HG02852 (cell line): ENCODE measurements at regions not wholly inside any gene's neighbourhood (a gene's known extent, or its start where the extent isn't known, plus 50 kb on each side); places are given as distances from the start of the nearest gene placed in this dataset.

Source experiments
- ATAC-seq: cut with Tn5 transposase; IDR thresholded peaks from one replicate; pipeline ENCODE4 v1.9.1; 2021; ENCODE audit warnings: mild to moderate bottlenecking, moderate library complexity; ENCODE audit not compliant: unreplicated experiment

GRCh38 chr15:69902414-69903062 lies 195.2 kb downstream of the TLE3 start:
- ATAC-seq = no peak

DNA sequence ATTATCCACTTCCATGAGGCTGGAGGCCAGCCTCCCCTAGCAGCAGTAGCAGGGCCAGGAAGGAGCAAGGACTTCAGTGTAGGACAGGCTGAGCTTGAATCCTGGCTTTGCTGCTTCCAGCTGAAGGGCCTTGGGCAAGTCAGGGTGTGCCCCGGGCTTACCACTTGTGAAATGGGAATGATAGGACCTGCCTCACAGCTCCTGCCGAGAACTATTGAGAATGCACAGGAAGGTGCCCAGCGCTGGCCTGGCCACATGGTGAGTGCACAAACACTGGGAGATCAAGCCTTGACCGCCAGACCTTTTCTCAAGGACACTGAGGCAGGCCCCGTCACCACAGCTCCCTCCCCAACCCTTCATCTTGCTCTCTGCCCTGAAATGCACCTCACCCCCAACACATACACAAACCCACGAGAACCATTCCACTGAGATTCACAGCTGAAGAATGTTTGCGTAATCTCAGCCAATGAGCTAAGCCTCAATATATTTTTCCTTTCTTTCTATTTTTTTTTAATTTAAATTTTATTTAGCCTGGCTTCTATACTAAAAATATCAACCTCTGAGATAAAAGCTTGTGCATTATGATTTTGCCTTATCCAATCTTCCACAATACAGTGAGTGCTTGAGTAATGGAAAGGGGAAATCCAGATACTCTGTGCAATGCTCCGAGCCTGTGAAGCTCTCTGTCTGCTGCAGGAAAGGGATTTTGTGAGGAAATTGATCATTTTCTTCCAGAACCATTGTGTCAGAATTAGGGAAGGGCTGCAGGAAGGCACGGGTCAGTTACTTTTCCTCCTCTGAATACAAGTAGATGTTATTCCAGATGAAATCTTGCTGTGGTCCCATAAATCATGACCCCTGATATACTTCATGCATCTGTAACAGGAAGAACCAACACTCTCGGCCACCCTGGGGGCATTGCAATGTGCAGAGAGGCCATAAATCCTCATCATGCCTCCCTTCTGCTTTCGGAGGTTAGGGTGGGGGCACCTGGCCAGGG lies 193.9 kb downstream of the TLE3 start:
- no peak for ATAC-seq

DNA sequence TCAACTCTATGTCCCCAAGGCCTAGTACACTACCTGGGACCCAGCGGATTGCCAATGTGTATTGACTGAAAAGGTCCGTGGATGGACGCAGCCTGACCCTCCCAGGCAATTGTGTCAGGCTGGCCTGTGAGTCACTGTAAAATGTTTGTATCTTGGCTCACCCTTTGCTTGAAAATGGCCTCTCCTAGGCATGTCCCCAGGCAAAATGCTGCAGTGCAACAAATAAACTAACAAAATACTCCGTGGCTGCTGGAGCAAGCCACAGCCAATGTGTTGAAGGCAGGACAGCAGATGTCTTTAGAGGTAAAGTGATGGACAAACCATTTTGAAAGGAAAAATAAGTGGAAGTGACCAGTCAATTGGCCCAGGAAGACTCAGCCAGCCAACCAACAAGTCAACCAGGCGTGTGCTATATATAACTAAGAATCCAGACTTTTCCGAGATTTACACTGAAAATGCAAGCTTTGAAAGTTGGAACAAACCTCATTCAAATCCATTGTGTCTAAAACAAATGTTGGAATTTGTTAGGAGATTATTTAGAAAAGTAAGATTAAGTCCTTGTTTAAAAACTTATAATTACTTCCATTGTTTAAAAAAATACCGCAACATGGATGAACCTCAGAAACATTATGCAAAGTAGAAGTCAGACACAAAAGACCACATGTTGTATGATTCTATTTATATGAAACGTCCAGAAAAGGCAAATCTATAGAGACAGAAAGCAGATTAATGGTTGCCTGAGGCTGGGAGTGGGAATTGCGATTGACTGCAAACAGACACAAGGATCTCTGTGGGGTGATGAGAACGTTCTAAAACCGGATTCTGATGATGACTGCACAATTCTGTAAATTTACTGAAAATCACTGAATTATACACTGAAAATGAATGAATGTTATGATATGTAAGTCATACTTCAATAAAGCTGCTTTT lies 191.2 kb downstream of the TLE3 start:
- no peak for ATAC-seq

GRCh38 chr15:69908060-69908459 lies 189.7 kb downstream of the TLE3 start:
- ATAC-seq = no peak

DNA sequence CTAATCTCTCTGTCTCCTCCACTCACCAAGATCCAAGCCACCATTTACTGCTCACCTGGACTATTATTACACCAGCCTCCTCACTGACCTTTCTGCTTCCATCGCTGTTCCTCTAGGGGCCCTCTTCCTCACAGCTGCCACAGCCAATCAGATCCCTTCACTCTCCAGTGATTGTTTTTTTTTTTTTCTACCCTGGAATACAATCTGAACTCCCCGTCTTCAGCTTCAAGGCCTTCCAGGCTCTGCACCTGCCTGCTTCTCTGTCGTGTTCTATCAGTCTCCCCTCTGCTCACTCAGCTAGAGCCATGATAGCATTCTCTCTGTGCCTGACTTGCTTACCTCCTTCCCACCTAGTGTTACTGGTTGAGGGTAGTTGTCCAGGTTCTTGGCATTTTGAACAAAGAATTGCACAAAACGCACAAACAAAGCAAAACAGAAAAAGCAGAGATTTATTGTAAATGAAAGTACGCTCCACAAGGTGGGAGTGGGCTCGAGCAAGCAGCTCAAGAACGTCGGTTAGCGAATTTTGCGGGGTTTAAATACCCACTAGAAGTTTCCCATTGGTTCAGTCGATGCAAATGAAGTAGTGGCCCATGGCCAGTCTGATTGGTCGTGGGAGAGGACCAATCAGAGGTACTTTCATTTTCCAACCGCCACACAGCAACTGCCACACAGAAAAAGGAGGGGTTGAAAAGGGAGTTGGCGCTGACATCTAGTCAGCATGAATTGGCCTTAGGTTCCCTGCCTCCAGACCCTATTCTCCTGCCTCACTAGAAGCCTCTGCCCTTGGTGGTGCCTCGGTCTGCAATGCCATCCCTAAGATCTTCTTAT lies 188.9 kb downstream of the TLE3 start:
- ATAC-seq = no peak

GRCh38 chr15:69909719-69910444 lies 187.8 kb downstream of the TLE3 start:
- ATAC-seq = no peak

DNA sequence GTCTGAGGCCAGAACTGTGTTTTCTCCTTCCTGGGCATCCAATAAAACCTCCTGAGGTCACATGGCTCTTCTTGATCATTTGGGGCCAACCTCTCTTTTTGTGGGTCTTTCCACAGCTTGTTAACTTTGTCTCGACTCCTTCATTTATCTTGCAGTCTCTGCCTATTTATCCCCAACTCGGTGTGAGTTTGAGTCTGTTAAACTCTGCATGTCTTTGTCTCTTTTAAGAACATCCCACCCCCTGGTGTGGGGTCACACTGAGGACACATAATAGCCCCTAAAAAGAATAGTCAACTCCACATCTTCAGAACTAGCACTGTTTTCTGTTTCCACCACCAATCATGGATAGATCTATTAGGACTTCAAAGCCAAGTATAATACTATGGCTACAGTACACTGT lies 187.2 kb downstream of the TLE3 start:
- no peak for ATAC-seq

GRCh38 chr15:69912116-69912515 lies 185.6 kb downstream of the TLE3 start:
- no peak for ATAC-seq

DNA sequence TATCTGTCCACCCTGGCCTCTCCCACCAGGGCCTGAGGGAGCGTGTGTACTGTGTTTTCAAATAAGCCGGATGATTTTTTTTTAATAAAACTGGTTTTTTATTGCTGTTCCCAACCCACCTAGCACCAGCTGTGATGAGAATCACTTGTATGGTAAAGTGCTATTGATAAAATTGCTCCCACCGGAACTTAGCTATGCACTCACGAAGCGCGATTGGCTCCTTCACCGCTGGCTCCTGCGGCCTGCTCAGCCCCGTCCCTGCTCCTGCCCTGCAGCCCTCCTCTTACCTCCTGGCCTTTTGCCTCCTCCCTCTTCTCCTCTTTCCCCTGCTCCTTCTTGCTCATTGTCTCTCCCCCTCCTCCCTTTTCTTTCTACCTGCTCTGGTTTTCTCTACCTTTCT lies 183.7 kb downstream of the TLE3 start:
- ATAC-seq = no peak

GRCh38 chr15:69914960-69915359 lies 182.8 kb downstream of the TLE3 start:
- ATAC-seq = no peak

DNA sequence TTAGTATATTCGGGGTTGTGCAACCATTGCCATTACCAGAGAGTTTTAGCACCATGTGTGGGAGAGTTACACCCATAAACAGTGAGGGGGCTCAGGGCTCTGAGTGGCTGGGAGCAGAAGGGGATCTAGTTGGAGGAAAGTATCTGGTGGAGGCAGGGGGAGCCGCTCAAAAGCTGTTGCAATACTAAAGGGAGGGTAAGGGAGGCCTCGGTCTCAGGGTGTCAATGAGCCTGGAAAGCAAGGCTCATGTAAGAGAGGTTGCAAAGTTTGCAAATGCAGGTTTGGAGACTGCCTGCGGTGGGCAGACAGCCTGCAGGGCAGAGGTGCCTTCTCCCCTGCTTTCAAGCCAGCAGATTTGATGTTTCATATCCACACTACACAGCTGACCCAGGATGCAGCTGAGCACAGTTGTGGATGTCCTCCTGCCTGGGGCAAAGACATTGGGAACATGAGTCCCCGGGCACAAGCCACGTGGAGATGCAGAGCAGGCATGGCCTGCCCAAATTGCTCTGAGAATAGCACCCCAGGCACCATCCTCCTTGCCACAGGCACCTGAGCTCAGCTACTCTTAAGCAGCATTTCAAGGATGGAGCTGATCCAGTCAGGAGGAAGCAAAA lies 181.4 kb downstream of the TLE3 start:
- ATAC-seq = no peak

GRCh38 chr15:69917056-69917455 lies 180.7 kb downstream of the TLE3 start:
- no peak for ATAC-seq

- ATAC-seq = no peak
Measured at GRCh38 chr15:69919816-69920215, 177.9 kb downstream of the TLE3 start.

DNA sequence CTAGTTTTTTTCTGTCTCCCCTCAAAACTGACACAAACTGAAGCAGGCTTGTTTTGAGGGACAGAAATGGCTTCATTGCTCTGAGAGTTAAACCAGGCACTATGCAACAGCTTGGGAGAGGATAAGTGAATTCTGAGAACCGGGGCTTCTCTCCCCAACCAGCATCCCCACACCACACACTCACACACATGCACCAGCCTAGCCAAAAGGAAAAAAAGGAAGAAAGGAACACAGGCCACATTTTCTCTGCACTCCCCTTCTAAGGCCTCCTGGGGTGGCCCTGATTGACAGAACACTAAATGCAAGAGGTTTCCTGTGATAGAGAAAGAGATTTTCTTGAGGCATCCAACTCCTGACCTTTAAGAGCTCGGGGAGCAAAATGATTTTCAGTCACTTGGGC lies 177.5 kb downstream of the TLE3 start:
- no peak for ATAC-seq

- ATAC-seq = no peak
Measured at GRCh38 chr15:69921626-69922619, 175.8 kb downstream of the TLE3 start.

DNA sequence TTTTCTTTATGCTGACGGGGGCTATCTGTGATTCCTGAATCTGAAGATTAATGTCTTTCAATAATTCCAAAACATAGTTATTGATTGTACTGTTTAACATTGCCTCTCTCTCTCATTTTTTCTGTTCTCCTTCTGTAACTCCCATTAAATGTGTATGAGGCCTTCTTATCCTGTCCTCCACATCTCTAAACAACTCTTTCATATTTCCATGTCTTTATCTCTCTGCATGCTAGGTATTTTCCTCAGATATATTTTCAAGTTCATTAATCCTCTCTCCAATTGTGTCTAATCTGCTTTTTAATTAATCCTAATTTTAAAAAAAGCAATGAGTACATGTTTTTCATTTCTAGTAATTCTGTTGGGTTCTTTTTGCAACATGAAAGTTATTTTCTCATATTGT lies 173.2 kb downstream of the TLE3 start:
- ATAC-seq = no peak

GRCh38 chr15:69926006-69926405 lies 171.7 kb downstream of the TLE3 start:
- no peak for ATAC-seq

- no peak for ATAC-seq
Measured at GRCh38 chr15:69926721-69927120, 171.0 kb downstream of the TLE3 start.
